GM19238 (cell line): ENCODE measurements at regions not wholly inside any gene's neighbourhood (a gene's known extent, or its start where the extent isn't known, plus 50 kb on each side); places are given as distances from the start of the nearest gene placed in this dataset.

Experiments used
- DNase-seq: peaks from one replicate; pipeline ENCODE4 v3.0.0; 2011; ENCODE audit warnings: low spot score; ENCODE audit not compliant: insufficient read length

DNA sequence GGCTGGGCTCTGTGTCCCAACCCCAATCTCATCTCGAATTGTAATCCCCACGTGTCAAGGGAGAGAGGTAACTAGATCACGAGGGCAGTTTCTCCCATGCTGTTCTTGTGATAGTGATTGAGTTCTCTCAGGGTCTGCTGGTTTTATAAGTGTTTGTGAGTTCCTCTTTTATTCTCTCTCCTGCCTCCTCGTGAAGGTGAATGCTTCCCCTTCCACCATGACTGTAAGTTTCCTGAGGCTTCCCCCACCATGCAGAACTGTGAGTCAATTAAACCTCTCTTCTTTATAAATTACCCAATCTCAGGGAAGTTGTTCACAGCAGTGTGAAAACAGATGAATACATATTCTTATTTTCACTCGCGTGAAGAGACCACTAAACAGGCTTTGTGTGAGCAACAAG is 148.2 kb downstream of the TMEM30B start:
- DNase-seq, result no peak

DNA sequence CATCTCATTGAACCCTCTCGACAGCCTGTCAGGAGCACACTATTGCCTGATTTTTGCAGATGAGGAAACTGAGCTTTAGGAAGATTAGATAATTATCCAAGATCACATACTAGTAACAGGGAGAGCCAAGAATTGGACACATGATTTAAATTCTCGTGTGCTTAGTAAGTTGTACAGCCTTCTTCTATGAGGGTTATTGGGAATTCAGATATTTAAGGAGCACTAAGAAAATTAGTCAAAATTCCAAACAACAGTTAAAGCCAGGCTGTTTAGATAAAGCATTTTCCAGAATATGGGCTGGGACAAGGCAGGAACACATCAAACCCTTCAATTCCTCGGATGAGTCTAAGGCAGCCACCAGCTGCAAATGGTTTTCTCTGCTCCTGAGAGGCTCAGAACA is 148.8 kb downstream of the TMEM30B start:
- DNase-seq, result no peak

DNA sequence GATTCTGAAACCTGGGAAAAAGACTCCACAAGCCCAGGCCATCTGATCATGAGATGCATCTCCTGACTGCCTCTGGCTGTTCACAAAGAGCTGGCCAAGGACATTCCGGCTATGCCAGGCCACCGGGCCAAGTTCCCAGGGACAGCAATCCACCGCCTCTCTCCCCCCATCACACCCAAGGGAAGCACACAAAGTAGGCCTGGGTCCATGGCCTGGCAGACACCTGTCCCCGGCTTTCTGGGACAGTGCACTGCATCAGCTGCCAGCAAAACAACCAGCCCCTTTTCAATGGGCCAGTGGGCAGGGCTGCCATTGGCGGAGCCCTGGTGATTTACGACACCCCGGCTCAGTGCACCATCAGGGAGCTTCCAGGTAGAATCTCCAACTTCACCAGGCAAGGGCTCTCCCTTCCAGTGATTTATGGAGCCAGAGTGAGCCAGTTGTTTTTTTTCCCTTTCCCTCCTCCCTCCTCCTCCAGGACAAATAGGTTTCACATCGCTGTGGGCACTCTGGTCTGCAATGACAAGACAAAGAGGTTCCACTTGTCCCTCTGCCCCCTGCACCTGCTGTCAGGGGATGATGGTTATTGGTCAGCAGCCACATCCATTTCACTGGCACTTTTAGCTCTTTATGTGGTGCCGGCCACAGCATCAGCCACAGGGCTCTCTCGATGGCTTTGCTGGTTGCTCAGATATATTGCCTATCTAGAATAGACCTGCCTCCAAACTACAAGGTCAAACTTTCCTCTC is 149.6 kb downstream of the SLC38A6 start:
- DNase-seq, result no peak

DNA sequence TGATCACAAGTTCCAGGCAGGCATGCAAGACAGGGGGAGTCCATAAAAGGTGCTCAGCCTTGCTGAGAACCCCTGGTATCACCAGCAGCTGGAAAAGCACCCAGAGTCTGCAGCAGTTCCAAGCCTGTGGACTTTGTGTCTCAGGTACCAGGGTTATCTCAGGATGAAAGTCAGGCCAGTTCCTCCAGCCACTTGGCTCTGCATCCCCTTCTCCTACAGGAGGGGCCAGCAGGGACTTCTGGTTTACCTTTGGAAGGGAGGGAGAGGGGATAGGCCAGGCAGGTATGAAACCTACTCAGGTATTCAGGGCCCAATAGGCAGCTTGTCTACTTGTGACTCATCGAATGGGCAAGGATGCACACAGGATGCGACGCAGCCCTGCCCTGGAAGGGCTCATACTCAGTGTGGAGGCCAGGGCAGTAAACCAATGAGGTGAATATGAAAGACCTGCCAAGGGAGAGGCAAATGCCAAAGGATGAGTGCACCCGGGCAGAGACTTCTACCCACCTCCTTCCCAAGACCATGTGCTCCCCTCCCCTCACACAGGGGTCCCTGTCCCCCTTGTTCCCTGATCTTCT is 148.2 kb downstream of the SLC38A6 start:
- DNase-seq, result no peak

DNA sequence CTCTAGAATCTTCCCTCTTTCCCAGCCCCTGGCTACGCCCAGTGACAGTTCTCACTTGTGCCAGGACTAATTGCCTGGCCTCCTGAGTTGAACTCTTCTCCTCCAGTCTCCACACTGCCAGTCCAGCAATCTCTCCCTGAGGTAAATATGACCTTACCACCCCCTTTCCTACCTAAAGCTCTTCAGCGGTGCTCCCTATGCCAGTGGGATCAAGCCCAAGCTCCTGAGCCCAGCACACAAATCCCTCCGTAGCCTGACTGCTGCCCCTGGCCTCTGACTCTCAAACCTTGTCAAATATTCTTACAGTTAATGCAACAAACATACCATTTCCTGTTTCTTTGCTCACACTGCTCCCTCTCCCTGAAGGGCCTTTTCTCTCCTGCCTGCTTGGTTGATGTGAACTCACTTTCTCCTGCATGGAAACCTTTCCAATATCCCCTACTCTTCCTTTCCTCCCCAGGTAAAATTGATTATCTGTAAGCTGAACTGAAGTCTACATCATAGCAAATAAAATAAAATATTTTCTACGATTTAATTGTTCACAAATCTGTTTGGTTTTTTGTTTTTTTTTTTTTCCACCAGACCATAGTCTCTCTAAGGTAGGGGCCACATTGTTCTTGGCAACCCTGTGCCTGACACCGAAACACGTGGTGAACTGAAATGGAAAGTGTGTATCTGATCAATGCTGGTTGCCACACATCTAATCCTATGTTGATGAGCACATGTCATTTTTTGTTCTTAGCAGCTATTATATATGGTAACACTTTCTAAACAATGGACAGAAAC is 147.5 kb downstream of the SLC38A6 start:
- no peak for DNase-seq

DNA sequence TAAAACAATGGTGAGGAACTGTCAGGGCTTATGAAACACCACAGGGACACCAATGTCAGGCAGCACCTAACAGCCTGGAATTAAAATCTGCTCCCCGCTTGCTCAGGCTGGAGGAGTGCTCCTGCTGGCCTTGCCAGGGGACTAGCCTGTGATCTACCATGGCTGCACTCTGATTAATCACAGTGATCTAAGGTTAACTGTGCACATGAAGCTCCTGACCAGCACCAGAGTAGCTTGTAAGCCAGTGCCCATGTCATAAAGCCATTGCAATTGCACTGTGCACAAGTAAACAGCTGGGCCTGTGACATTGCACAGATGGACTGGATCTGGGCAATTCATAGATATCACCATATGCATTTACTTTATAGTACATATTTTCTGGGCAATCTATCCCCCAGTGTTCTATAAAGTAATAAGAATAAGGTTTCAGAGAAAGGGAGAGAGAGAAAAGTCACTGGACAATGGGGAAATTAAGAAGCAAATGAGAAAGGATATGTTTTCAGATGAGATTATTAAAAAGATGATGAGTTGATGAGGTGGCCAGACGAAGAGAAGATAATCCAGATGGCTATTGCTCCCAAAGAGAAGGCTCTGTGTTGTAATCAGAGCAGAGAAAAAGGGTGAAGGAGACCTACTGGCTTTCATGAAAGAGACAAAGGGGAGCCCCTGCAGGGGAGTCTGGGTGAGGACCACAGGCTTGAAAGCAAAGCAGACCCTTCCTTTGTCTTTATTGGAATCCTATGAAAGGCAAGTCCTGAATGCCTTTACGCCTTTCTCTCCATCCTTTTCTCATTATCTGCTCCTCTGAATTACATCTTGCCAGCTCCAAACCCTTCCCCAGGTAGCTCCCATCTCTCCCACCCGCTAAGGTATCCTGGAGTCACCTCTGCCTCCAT is 145.8 kb downstream of the SLC38A6 start:
- no peak for DNase-seq

DNA sequence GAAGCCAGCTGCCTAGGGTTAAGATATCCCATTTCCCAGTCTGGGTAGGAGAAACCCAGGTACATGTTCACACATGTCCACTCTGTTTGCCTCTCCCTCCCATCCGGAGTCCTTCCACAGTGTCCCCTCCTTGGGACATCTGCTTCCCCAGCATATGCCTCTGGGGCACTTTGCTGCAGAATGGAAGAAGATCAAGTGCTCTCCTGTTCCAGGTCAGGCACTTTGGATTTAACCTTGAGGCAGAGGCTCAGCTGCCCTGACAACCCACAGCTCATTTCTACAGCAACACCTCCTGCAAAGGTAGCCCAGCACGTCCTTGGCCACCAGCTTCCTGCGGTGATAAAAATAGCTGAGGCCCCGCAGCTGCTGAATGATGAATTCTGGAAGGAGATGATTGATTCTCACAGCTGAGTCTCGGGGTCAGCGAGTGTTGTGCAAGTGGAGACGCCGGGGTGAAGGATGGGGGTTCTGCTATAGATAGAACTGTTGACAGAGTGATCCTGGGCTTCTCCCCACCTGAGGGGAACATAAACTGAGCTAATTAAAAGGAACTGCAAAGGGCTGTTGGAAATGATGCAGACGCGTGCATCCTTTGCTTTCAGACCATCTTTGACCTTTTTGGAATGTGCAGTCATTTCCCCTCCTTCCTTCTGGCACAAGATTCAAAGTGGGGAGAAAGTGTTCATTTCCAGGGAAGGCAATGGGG is 145.0 kb downstream of the SLC38A6 start:
- no peak for DNase-seq

DNA sequence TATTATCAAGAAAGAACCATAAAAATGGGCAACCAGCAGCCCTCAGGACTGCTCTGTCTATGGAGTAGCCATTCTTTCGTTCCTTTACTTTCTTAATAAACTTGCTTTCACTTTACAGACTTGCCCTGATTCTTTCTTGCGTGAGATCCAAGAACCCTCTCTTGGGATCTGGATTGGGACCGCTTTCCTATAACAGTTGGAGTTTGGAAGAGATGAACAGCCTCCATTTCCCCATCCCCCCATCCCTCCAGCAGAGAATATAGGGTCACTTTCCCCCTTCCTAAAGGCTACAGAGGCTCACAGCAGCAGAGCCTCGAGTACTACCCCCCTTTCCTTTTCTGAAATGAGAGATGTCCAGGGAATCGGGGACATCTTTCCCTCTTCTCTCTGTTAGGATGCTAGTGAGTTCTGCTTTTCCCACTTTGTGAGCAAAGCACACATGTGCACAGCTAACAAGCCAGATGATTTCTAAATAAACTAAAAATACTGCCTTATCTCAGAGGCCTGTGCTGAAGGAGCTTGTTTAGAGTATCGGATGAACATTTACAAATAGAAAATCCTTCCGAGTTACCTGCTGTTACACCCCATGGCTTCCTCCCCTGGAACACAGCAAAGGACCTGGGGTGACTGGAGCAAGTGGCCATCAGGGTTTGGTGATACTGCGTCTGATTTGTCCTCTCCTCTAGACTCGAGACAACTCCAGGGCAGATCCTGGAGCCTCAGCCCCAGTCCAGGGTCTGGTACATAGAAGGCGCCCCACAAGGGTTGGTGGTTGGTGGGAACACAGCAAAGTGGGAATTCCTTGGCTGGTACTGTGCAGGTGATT is 144.2 kb downstream of the SLC38A6 start:
- DNase-seq, result no peak

DNA sequence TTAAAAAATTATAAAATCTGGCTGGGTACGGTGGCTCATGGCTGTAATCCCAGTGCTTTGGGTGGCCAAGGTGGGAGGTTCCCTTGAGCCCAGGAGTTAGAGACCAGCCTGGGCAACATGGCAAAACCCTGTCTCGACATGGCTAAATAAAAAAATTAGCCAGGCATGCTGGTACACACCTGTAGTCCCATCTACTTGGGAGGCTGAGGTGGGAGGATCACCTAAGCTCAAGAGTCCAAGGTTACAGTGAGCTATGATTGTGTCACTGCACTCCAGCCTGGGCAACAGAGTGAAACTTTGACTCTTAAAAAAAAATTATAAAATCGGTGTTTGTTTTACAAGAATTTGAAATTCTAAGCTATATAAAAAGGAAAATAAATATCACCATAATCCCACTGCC is 141.8 kb downstream of the SLC38A6 start:
- DNase-seq, result no peak

DNA sequence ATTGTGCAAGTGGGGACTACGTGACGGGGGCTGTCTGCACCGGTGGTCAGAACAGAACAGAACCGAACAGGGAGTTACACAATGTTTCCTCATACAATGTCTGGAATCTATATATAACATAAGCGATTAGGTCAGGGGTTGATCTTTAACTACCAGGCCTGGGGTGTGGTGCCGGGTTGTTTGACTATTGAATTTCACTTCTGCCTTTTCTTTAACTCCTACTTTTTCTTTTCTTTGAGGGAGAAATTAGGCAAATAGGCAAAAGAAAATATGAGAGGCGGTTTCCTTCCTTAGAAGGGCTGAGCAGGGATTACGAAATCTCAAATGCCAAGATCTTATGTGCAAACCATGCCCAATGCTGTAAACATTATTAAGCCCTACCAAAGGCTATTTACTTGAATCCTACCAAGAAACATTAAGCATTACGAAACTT is 140.3 kb downstream of the SLC38A6 start:
- DNase-seq, result no peak

DNA sequence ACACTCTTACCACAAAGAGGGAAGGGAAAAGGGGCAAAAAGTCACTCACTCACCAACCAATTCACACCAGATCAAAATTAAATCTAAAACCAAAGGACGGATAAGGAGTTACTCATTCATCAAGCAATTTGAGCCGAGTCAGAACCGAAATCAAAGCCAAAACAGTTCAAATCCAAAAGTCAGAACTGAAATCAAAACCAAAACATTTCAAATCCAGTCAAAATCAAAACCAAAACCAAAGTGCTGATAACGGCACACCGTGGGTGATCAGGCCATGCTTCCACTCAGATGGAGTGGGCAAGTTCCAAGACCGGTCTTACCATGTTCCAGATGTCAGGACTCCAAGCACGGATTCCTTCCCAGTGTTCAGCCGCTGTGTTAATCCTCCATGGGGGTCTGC is 139.5 kb downstream of the SLC38A6 start:
- no peak for DNase-seq

DNA sequence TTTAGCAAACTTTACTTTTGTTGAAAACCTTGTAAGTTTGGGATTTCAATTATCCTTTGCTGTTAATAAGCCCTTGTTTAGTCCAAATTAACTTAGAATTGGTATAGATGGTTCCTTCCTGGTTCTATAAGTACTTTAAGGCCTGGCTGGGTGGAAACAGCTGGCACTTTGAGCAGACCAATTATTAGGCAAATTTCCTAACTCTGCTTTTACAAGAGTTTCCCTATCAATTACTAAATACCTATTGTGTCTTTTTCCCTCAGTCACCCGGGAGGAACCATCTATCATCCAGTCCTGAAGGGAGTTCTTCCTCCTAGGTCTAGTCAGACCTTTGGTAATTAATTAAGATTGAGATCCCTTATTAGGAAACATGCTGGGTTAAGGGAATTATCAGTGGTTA is 138.0 kb downstream of the SLC38A6 start:
- DNase-seq, result no peak

DNA sequence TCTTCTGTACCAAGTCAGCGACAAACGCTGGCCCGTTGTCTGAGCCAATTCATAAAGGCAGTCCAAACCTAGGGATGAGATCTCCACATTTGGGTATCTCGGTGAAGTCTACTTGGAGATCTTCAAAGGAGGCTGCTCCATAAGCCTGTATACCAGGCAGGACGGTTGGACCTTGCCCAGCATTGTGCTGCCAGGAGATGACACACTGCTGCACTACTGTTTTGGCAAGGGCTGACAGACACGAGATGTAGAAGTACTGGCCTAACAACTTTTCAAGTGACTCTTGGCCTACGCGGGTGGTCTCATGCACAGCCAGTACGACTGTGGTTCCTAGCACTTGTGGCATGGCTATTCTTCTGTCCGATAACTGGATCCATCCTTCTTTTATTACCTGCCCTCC is 135.3 kb downstream of the SLC38A6 start:
- no peak for DNase-seq

DNA sequence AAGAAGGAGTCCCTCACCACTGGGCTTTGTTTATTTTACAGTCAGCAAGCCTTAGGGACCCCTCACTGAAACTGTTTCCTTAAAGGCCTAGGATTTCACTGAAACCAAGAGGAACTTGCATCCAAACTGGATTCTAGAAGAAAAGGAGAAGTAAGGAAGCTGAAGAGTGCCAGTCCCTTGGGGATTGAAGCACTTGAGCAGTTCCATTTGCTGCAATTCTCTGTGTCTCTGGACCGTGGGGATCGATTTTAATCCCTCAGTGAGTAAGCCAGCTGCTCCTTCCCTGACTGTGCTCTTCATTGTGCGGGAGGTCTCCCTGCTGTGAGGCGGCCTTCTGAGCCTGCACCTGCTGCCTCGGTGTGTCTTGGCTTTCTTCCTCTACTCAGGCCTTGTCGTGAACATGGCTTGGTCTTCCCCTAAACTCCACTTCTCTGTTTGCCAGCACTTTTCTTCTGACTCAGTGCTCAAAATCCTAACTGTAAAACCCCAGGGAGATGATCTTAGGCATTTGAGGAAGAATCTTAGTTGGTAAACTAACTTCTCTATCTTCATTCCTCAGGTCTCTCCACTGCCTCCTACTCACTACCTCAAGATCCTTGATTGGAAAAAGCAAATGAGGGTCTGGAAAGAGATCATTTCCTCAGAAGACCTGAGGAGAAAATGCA is 132.6 kb downstream of the SLC38A6 start:
- DNase-seq, result no peak

DNA sequence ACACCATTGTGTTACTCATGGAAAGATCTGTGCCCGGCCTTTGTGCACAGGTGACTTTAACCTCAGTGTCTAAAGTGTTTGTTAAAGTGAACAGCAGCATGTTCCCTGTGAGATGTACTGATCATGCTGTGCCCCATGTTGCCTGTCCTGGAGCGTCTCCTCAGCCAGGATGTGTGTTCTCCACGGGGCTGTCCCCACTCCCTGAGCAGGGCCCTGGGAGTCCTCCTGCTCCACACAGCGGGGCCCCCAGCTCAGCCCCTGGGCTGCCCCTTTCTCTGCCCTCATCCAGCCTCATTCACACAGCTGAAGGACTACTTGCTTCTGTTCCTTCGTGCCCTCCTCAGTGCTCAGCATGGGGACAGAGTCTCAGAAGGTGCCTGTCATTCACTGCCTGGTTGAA is 131.5 kb downstream of the SLC38A6 start:
- no peak for DNase-seq

DNA sequence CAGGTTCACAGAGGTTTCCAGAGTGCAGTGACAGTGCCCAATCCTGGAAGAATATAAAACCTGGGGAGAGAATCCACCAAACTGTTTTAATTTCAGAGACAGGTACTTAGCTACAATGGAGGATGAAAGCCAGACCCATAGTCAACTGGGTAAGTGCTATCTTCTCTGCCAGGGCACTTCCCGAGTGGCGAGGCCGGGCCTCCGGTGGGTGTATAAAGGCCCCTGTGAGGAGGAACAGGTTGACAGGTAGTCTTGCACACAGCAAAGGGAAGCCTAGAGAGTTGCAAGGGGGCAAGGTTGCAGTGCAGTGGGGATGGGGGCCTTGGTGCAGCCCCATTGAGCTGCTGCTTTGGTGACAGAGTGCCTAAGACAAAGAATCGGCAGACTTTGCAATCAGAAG is 130.7 kb downstream of the SLC38A6 start:
- DNase-seq, result no peak

DNA sequence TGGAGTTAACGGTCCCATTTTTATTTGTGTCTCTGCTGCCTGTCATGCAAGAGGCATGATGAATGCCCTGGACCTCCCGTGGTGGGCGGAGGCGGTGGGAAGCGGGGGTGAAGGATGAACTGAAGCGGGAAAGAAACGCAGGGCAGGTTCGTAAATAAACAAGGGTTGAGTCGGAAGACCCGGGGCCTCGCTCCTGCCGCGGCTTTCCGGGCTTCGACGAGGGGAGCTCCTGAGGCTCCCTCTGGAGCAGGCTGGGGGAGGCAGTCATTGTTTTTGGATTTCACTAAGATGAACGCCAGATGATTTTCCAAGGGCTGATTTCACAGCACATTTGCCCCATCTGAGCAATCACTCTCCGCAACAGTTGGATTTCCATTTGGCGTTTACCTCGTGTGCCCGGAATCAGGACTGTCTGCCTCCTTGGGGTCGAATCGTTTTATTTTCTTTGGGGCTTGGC is 130.2 kb downstream of the SLC38A6 start:
- no peak for DNase-seq

DNA sequence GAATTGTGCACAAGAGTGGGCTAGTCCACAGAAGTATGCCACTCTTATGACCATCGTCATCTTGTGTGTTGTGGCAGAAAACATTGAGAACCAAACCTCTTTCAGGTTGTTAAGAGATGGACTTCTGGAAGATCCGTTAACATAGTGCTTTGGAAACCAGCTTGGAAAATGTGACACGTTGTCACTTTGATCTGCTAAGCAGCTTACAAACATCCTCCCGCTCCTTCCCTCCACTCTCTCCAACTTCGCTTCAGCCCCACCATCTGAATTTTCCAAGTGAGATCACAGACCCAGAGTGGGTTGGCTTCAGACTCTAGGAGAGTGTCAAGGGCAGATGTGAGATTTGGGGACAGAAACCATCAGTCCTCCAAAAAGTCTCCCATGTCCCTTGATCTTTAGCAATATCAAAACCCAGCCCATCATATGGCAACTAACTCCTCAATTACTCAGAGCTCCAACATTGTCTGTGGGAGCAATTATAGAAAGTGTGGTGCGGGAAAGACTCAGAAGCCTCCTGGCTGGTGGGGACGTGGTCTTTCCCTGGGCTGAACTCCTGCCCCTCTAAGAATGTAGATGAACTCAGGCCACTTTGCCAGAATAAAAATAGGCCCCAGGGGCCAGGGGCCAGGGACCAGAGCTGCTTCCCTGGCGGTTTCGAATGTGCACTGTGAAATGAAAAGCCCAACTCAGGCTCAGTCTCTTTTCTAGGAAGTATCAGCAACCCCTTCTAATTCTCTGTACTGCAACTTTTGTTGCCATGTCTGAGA is 129.5 kb downstream of the SLC38A6 start:
- no peak for DNase-seq

DNA sequence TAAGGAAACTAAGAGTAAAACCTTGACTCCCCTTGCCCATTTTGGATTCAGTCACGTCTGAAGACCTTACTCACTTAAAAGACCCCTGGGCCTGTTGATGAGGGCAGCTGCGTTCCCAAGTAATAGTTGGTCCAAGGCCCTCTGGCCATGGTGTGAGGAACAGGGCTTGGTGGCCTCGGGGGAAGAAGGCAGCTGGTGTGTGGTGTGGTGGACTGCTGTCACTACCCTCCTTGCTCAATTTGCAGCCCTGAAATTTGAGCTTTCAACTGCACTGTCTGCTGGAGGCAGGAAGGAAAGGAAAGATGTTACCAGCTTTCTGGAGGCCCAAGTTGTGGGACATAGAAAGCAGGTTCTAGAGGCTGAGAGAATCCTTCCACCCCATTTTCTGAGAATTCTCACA is 128.2 kb downstream of the SLC38A6 start:
- no peak for DNase-seq
